Endodermal cell (in vitro differentiated cells): ENCODE measurements at regions not wholly inside any gene's neighbourhood (a gene's known extent, or its start where the extent isn't known, plus 50 kb on each side); places are given as distances from the start of the nearest gene placed in this dataset.
A peak's percentile ranks its signal among the peaks of the same experiment; 100 is the strongest.

Experiments used
- DNase-seq: peaks from one replicate; pipeline ENCODE4 v3.0.0-alpha.2; 2017
- H3K27ac ChIP-seq: 2 replicates; pipeline ENCODE4 v1.5.1; 2013; ENCODE audit warnings: mild to moderate bottlenecking, low read depth, low read length, moderate library complexity
- H3K27me3 ChIP-seq: 2 replicates; pipeline ENCODE4 v1.6.1; 2013; ENCODE audit warnings: mild to moderate bottlenecking, low read length, moderate library complexity; ENCODE audit not compliant: insufficient read depth, control insufficient read depth, poor library complexity, severe bottlenecking
- H3K36me3 ChIP-seq: 2 replicates; pipeline ENCODE4 v1.7.0; 2013; ENCODE audit warnings: mild to moderate bottlenecking, low read length, moderate library complexity; ENCODE audit not compliant: control insufficient read depth, insufficient read depth
- H3K4me1 ChIP-seq: one replicate; pipeline ENCODE4 v1.7.0; 2013; ENCODE audit warnings: low read length; ENCODE audit not compliant: control insufficient read depth, insufficient read depth
- H3K4me3 ChIP-seq: 2 replicates; pipeline ENCODE4 v1.5.1; 2013; ENCODE audit warnings: mild to moderate bottlenecking, low read length, moderate library complexity
- H3K9ac ChIP-seq: 2 replicates; pipeline ENCODE4 v1.6.1; 2013; ENCODE audit warnings: mild to moderate bottlenecking, low read length, moderate library complexity; ENCODE audit not compliant: poor library complexity, severe bottlenecking; ENCODE audit errors: extremely low read depth
- H3K9me3 ChIP-seq: 2 replicates; pipeline ENCODE4 v1.6.1; 2013; ENCODE audit warnings: mild to moderate bottlenecking, low read length, moderate library complexity; ENCODE audit not compliant: control insufficient read depth
- H3K27ac Mint-ChIP-seq: 2 replicates; pipeline ENCODE4 v1.8.0; 2020; ENCODE audit warnings: mixed read lengths
- H3K27me3 Mint-ChIP-seq: 2 replicates; pipeline ENCODE4 v1.8.0; 2021; ENCODE audit warnings: mild to moderate bottlenecking, mixed read lengths; ENCODE audit not compliant: insufficient read depth
- H3K36me3 Mint-ChIP-seq: 2 replicates; pipeline ENCODE4 v1.8.0; 2020; ENCODE audit warnings: low read depth, mixed read lengths
- H3K4me1 Mint-ChIP-seq: 2 replicates; pipeline ENCODE4 v1.8.0; 2020; ENCODE audit warnings: mixed read lengths
- H3K4me3 Mint-ChIP-seq: 2 replicates; pipeline ENCODE4 v1.8.0; 2020; ENCODE audit warnings: mild to moderate bottlenecking, moderate library complexity, mixed read lengths
- H3K9me3 Mint-ChIP-seq: 2 replicates; pipeline ENCODE4 v1.8.0; 2020; ENCODE audit warnings: mild to moderate bottlenecking, mixed read lengths
- CTCF ChIP-seq: fragments of 200-600 bp; sonication (generic); conservative IDR thresholded peaks from 2 replicates; pipeline ENCODE4 v1.5.0; 2021; ENCODE audit warnings: antibody characterized with exemption, mild to moderate bottlenecking
- WGBS, 2 experiments: methylation state at CpG; one replicate each; pipeline versions ENCODE4 v1.1.5 to v1.1.7; 2013; ENCODE audit warnings: missing lambda C conversion rate in 2 of 2, mixed read lengths in 1 of 2; ENCODE audit not compliant: insufficient coverage in 1 of 2, insufficient read length in 1 of 2; 5-methylcytosine and 5-hydroxymethylcytosine counted together

- Mint-ChIP-seq H3K27me3 (no peaks in the 10 kb centered on the region), H3K9me3 (peaks cover 25% of the 10 kb centered on the region), H3K36me3 (peaks cover 4% of the 10 kb centered on the region), H3K27ac (peak overlapping the region; percentile 79), H3K4me1 (peaks cover 21% of the 10 kb centered on the region), H3K4me3 (no peak overlapping the region)
- Histone ChIP-seq H3K27ac (no peak overlapping the region), H3K9me3 (peaks cover 8% of the 10 kb centered on the region), H3K4me3 (no peak overlapping the region), H3K36me3 (no peaks in the 10 kb centered on the region), H3K27me3 (no peaks in the 10 kb centered on the region), H3K9ac (no peak overlapping the region), H3K4me1 (no peaks in the 10 kb centered on the region)
- 75 to 91% methylated on average over 4 of the region's 5 CpGs for WGBS, 2 experiments
- no peak for DNase-seq
- no peak for TF ChIP-seq CTCF
Measured at GRCh38 chr5:116971131-116971530, 396.5 kb upstream of the SEMA6A start.

DNA sequence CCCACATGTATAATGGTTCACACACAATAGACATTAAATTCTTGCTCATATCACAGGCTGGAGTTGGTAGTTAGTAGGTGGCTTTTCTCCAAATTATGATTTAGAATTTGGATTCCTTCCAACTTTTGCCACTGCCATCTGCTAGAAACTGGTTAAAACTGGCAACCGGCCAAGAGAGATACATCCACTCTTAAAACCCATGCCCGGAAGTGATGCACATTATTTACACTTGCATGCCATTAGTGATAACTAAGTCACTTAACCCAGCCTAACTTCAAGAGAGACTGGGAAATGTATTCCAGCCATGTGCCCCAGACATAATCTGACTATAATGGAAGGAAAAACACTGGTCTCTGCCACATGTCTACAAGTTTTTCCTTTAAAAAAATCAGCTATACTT, 395.7 kb upstream of the SEMA6A start:
- no peak overlapping the region for H3K9ac ChIP-seq
- WGBS, 2 experiments, result 83 to 100% methylated on average over 1 to 2 of the region's 2 CpGs
- Mint-ChIP-seq H3K9me3 (peaks cover 25% of the 10 kb centered on the region), H3K27ac (peak overlapping the region; percentile 32), H3K27me3 (no peaks in the 10 kb centered on the region), H3K36me3 (peaks cover 4% of the 10 kb centered on the region), H3K4me1 (peaks cover 21% of the 10 kb centered on the region), H3K4me3 (no peak overlapping the region)
- H3K36me3 ChIP-seq, result no peaks in the 10 kb centered on the region
- peaks cover 8% of the 10 kb centered on the region for H3K9me3 ChIP-seq
- no peak for TF ChIP-seq CTCF
- no peak overlapping the region for H3K4me3 ChIP-seq
- no peaks in the 10 kb centered on the region for H3K27me3 ChIP-seq
- DNase-seq, result no peak
- no peaks in the 10 kb centered on the region for H3K4me1 ChIP-seq
- H3K27ac ChIP-seq, result no peak overlapping the region

DNA sequence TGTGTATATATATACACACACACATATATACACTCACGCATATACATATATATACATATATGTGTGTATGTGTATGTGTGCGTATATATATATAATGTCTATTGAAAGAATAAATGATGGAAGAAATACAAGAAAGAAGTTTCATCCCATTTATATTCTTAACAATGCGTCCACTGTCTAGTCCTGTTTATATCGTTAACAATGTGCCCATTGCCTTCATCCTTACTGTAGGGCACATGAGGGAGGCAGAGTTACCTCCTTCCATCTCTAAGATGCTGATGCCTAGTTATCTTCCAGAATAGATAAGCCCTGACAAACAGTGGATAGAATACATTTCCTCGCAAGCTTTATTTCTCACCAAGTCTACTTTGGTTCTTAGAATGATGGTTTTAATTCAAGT, 389.8 kb upstream of the SEMA6A start:
- DNase-seq, result no peak
- Mint-ChIP-seq H3K27ac (no peak overlapping the region), H3K27me3 (no peaks in the 10 kb centered on the region), H3K4me1 (peaks cover 16% of the 10 kb centered on the region), H3K4me3 (no peak overlapping the region), H3K9me3 (peaks cover 14% of the 10 kb centered on the region), H3K36me3 (no peaks in the 10 kb centered on the region)
- 80 to 96% methylated on average over 1 to 3 of the region's 5 CpGs for WGBS, 2 experiments
- no peak overlapping the region for H3K4me3 ChIP-seq
- H3K36me3 ChIP-seq, result no peaks in the 10 kb centered on the region
- H3K9me3 ChIP-seq, result peaks cover 8% of the 10 kb centered on the region
- H3K9ac ChIP-seq, result no peak overlapping the region
- no peaks in the 10 kb centered on the region for H3K4me1 ChIP-seq
- no peak for TF ChIP-seq CTCF
- H3K27me3 ChIP-seq, result no peaks in the 10 kb centered on the region
- H3K27ac ChIP-seq, result no peak overlapping the region
